PC-9 (cell line): ENCODE measurements at regions not wholly inside any gene's neighbourhood (a gene's known extent, or its start where the extent isn't known, plus 50 kb on each side); places are given as distances from the start of the nearest gene placed in this dataset.

Source experiments
- BruUV-seq: library from RNA; stranded (reverse); fragments of 400-500 nt; replicated peaks from 2 replicates; lab custom pipeline; 2021; lab: Mats Ljungman, UMichigan
- CTCF ChIA-PET: fragments of 300-600 bp; sonication (Branson Sonifier 250); formaldehyde crosslinking; loops from one replicate; lab custom pipeline; 2022; ENCODE audit warnings: antibody characterized with exemption; lab: Charles Lee
- POLR2A ChIA-PET: fragments of 300-600 bp; sonication (Branson Sonifier 250); formaldehyde crosslinking; loops from one replicate; lab custom pipeline; 2022; ENCODE audit warnings: antibody characterized with exemption; ENCODE audit not compliant: unreplicated experiment; lab: Charles Lee
- DNase-seq, 2 experiments: peaks; one replicate each; pipeline versions ENCODE4 v3.0.0 to v3.0.0-alpha.2; 2015 to 2022; ENCODE audit warnings: mixed read lengths in 1 of 2
- H2AFZ ChIP-seq: fragments of 200-600 bp; sonication (generic); 2 replicates; pipeline ENCODE4 v1.8.1; 2017; ENCODE audit warnings: antibody characterized with exemption
- H3F3A ChIP-seq: fragments of 200-600 bp; sonication (generic); 2 replicates; pipeline ENCODE4 v1.8.1; 2017; ENCODE audit warnings: antibody characterized with exemption, mild to moderate bottlenecking, low read depth; ENCODE audit not compliant: insufficient read depth
- H3K27ac ChIP-seq: fragments of 200-600 bp; sonication (generic); 2 replicates; pipeline ENCODE4 v1.6.1; 2016; ENCODE audit warnings: mixed run types
- H3K27me3 ChIP-seq: fragments of 200-600 bp; sonication (generic); 2 replicates; pipeline ENCODE4 v1.6.1; 2016; ENCODE audit warnings: low read depth, mixed run types; ENCODE audit not compliant: insufficient read depth
- H3K36me3 ChIP-seq: fragments of 200-600 bp; sonication (generic); 2 replicates; pipeline ENCODE4 v1.6.1; 2016; ENCODE audit warnings: low read depth, mixed run types
- H3K4me1 ChIP-seq: fragments of 200-600 bp; sonication (generic); replicated peaks from 2 replicates; pipeline ENCODE4 v1.6.1; 2016; ENCODE audit warnings: mixed run types; ENCODE audit not compliant: insufficient read depth
- H3K4me2 ChIP-seq: fragments of 200-600 bp; sonication (generic); 2 replicates; pipeline ENCODE4 v1.6.1; 2017; ENCODE audit warnings: mixed run types
- H3K4me3 ChIP-seq: fragments of 200-600 bp; sonication (generic); 2 replicates; pipeline ENCODE4 v1.6.1; 2016; ENCODE audit warnings: mixed run types
- H3K79me2 ChIP-seq: fragments of 200-600 bp; sonication (generic); 2 replicates; pipeline ENCODE4 v1.6.1; 2017; ENCODE audit warnings: low read depth, mixed run types
- H3K9me2 ChIP-seq: fragments of 200-600 bp; sonication (generic); 2 replicates; pipeline ENCODE4 v1.8.1; 2017; ENCODE audit warnings: mild to moderate bottlenecking; ENCODE audit not compliant: insufficient read depth
- H3K9me3 ChIP-seq: fragments of 200-600 bp; sonication (generic); 2 replicates; pipeline ENCODE4 v1.8.1; 2016; ENCODE audit warnings: low read depth; ENCODE audit not compliant: insufficient read depth
- H4K20me1 ChIP-seq: fragments of 200-600 bp; sonication (generic); 2 replicates; pipeline ENCODE4 v1.8.1; 2017; ENCODE audit not compliant: insufficient read depth
- CTCF ChIP-seq: fragments of 200-600 bp; sonication (generic); conservative IDR thresholded peaks from 2 replicates; pipeline ENCODE4 v1.6.1; 2017; ENCODE audit warnings: mixed run types, antibody characterized with exemption, mild to moderate bottlenecking, moderate library complexity
- EZH2 ChIP-seq: fragments of 200-600 bp; sonication (generic); IDR thresholded peaks from 2 replicates; pipeline ENCODE4 v1.8.0; 2017; ENCODE audit warnings: antibody characterized with exemption, low read depth
- intact Hi-C: fragments of 100-400 bp; cut with micrococcal nuclease; formaldehyde crosslinking; loops from one replicate; pipeline ENCODE4 v1.10.0; 2022; ENCODE audit not compliant: unreplicated experiment

- Histone ChIP-seq H3K27me3 (peaks cover 95% of the 10 kb centered on the region), H3K4me1 (no peaks in the 10 kb centered on the region), H3K4me2 (no peak overlapping the region), H3F3A (no peaks in the 10 kb centered on the region), H3K9me3 (no peaks in the 10 kb centered on the region), H2AFZ (no peak overlapping the region), H4K20me1 (no peaks in the 10 kb centered on the region), H3K4me3 (no peak overlapping the region), H3K79me2 (no peaks in the 10 kb centered on the region), H3K9me2 (no peaks in the 10 kb centered on the region), H3K27ac (no peak overlapping the region), H3K36me3 (no peaks in the 10 kb centered on the region)
- no peak for DNase-seq
- ChIA-PET CTCF (no interaction called here), POLR2A (no interaction called here)
- TF ChIP-seq EZH2 (no peak), CTCF (no peak)
- no TSS peak for BruUV-seq
- intact Hi-C loops: no loop called here
Measured at GRCh38 chr4:8705161-8706145, 112.9 kb downstream of the CPZ start.

- no peak for DNase-seq
- Histone ChIP-seq H3K4me2 (no peak overlapping the region), H2AFZ (no peak overlapping the region), H3K27me3 (peaks cover 97% of the 10 kb centered on the region), H3K4me1 (no peaks in the 10 kb centered on the region), H3K9me3 (no peaks in the 10 kb centered on the region), H4K20me1 (no peaks in the 10 kb centered on the region), H3K36me3 (no peaks in the 10 kb centered on the region), H3K4me3 (no peak overlapping the region), H3K79me2 (no peaks in the 10 kb centered on the region), H3K9me2 (no peaks in the 10 kb centered on the region), H3K27ac (no peak overlapping the region), H3F3A (no peaks in the 10 kb centered on the region)
- ChIA-PET POLR2A (no interaction called here), CTCF (no interaction called here)
- intact Hi-C loops: no loop called here
- BruUV-seq: no TSS peak
- TF ChIP-seq CTCF (no peak), EZH2 (no peak)
Measured at GRCh38 chr4:8704632-8705031, 112.1 kb downstream of the CPZ start.

DNA sequence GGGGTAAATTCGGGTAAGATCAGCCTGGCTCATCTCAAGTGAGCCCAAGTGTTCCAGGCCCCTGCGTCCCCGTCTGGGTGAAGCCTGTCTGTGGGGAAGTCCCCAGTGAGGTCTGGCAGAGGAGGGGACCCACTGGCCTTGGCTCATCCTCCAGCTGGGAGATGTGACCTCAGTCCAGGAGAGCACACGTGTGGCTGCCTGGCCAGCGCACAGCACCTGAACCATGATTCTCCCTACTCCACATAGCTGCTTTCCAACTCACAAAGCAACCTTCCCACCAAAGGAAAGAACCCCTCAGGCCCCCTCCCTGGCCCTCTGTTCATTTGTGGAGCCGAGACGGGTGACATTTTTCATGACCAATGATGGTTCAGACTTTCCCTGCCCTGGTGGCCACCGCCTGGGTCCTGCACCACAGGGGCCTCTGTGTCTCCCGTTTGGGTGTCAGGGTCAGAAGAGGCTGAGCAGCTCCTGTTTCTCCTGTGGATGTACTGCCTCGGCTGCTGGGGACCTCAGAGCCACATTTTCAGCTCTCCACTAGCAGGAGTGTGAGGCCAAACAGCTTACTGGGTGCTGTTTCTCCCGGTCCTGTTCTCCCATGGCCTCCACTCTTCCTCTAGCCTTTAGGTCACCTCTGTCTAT is 111.4 kb downstream of the CPZ start:
- CTCF ChIA-PET: no interaction called here
- Histone ChIP-seq H3K27ac (no peak overlapping the region), H4K20me1 (no peaks in the 10 kb centered on the region), H3K79me2 (no peaks in the 10 kb centered on the region), H3F3A (no peaks in the 10 kb centered on the region), H3K4me1 (no peaks in the 10 kb centered on the region), H3K4me3 (no peak overlapping the region), H3K9me3 (no peaks in the 10 kb centered on the region), H2AFZ (no peak overlapping the region), H3K9me2 (no peaks in the 10 kb centered on the region), H3K36me3 (no peaks in the 10 kb centered on the region), H3K4me2 (no peak overlapping the region), H3K27me3 (peaks cover 97% of the 10 kb centered on the region)
- no peak for TF ChIP-seq CTCF
- no peak for TF ChIP-seq EZH2
- intact Hi-C loops: no loop called here
- POLR2A ChIA-PET: no interaction called here
- DNase-seq: no peak
- no TSS peak for BruUV-seq
